HAP-1 (cell line): ENCODE measurements at regions not wholly inside any gene's neighbourhood (a gene's known extent, or its start where the extent isn't known, plus 50 kb on each side); places are given as distances from the start of the nearest gene placed in this dataset.
"Not testable (repeated sequence)": the region's sequence is repeated elsewhere in the genome, so short reads cannot be mapped to it uniquely, and the experiment has no call there.

Experiments
- DNase-seq, 2 experiments: peaks; one replicate each; pipeline ENCODE4 v3.0.0-alpha.2; 2016 to 2020; ENCODE audit warnings: low spot score in 2 of 2
- H3K27me3 ChIP-seq: fragments of 250-450 bp; sonication (Bioruptor Pico); 2 replicates; pipeline ENCODE4 v1.5.1; 2020; ENCODE audit warnings: low read depth, mild to moderate bottlenecking, moderate library complexity
- H3K36me3 ChIP-seq: fragments of 250-450 bp; sonication (Bioruptor Pico); replicated peaks from 2 replicates; pipeline ENCODE4 v1.5.1; 2020; ENCODE audit warnings: mild to moderate bottlenecking
- H3K4me1 ChIP-seq: fragments of 250-450 bp; sonication (Bioruptor Pico); 2 replicates; pipeline ENCODE4 v1.5.1; 2020; ENCODE audit warnings: mild to moderate bottlenecking
- H3K4me3 ChIP-seq: fragments of 250-450 bp; sonication (Bioruptor Pico); 2 replicates; pipeline ENCODE4 v1.5.1; 2020; ENCODE audit warnings: mild to moderate bottlenecking, moderate library complexity
- H3K9me3 ChIP-seq: fragments of 250-450 bp; sonication (Bioruptor Pico); 2 replicates; pipeline ENCODE4 v1.5.1; 2020; ENCODE audit warnings: mild to moderate bottlenecking, moderate library complexity
- in situ Hi-C: fragments of 300-500 bp; cut with MboI; formaldehyde crosslinking; loops from 3 replicates; pipeline ENCODE4 v1.14.3; 2020; ENCODE audit warnings: low sequenced_read_pairs, inconsistent platforms, mixed read lengths

DNA sequence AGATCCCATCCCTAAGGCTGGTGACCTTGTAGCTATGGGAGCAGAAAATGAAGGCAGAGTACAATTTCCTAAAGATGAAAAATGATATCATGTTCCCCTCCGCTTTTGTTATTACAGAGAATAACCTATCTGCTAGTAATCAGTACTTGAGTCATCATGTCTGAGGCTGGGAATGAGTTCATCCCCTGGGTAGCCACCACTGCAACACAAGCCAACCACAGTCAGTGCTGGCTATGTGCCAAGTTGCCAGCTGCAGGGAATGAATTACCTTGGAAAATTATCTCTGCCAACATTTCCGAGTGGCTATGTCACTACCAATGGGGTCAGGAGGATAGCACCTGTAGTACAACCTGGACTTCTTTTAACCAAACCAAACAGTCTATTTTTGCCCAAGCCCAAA is 1094.7 kb upstream of the DDX18 start:
- no peaks in the 10 kb centered on the region for H3K9me3 ChIP-seq
- H3K36me3 ChIP-seq = no peaks in the 10 kb centered on the region
- DNase-seq = no peak
- in situ Hi-C loops = no loop called here
- peaks cover 8% of the 10 kb centered on the region for H3K4me1 ChIP-seq
- no peak overlapping the region for H3K4me3 ChIP-seq
- H3K27me3 ChIP-seq = no peaks in the 10 kb centered on the region

DNA sequence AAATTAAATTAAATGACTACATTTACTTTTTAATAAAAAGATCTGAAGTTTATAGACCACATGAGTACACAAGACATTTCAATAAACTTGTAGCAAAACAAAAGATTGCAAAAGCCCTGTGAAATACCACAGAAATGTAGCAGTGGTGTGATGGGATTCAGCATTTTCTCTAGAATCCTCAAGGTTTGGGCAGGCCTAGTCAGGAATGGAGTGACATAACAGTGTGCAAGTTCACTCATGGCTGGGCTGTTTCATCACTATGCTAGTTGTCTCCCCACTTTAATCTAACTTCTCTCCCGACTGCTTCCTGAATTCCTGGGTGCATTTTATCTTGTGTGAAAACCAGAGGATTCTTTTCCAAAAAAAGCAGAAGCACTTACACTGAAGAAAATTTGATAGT is 1089.9 kb upstream of the DDX18 start:
- Histone ChIP-seq H3K4me3 (no peak overlapping the region), H3K9me3 (no peaks in the 10 kb centered on the region), H3K36me3 (no peaks in the 10 kb centered on the region), H3K27me3 (no peaks in the 10 kb centered on the region), H3K4me1 (peaks cover 5% of the 10 kb centered on the region)
- DNase-seq = no peak
- in situ Hi-C loops = no loop called here

DNA sequence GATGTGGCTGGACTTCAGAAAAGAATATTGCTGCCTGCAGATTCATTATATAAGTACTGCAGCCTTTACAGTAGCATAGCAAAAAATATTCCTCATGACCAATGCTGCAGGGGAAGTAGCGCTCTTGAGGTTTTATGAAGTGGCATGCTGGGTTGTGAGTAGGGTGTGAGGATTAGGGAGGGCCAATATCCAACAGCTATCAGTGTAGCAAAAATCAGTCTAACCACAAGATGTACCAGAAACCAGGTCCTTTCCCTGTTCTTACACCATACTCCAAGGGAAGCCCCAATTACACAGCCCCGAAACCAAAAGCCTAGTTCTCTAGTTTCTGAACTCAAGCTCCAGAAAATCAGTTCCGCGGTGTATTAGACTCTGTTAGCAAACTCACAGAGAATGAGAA is 1082.2 kb upstream of the DDX18 start:
- no peaks in the 10 kb centered on the region for H3K27me3 ChIP-seq
- in situ Hi-C loops = no loop called here
- no peak for DNase-seq
- peaks cover 14% of the 10 kb centered on the region for H3K4me1 ChIP-seq
- H3K4me3 ChIP-seq = no peak overlapping the region
- H3K36me3 ChIP-seq = no peaks in the 10 kb centered on the region
- no peaks in the 10 kb centered on the region for H3K9me3 ChIP-seq

DNA sequence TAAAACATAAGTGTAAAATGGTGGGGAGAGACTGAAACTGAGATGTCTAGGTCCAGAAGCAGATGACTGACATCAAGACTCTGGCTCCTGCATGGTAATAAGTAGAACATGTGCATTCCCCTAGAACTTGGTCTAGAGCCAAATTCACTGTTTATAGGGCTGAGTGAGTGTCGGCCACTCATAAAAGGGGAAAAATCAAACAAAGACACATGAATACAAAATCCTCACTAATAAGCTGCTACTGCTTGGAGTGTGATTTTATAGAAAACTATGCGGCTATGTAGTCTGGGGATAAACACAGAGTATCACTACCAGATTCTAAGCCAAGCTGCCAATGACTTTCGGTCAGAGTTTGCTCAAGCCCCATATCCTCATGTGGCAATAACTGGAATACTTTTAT is 1080.8 kb upstream of the DDX18 start:
- peak; percentile 35 to 76 for DNase-seq
- no peaks in the 10 kb centered on the region for H3K36me3 ChIP-seq
- H3K4me1 ChIP-seq = peaks cover 14% of the 10 kb centered on the region
- no peak overlapping the region for H3K4me3 ChIP-seq
- no peaks in the 10 kb centered on the region for H3K9me3 ChIP-seq
- H3K27me3 ChIP-seq = no peaks in the 10 kb centered on the region
- in situ Hi-C loops = no loop called here

DNA sequence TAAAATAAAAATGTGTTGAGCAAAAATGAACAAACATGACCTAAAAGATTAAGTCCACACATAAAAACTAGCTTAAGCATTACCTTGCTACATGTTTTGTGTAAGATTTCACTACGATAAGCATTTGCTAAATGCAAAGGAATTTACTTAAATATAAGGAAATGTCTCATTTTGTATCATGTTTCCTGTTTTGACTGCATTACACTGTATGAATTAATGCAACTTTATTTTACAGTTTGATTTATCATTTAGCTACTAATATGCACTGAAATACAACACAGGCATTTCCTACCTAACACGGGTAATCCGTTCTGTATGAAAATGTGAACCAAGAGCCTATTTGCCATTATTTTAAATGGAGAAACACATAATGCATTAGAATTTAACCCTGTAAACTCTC is 1076.5 kb upstream of the DDX18 start:
- in situ Hi-C loops = no loop called here
- no peak overlapping the region for H3K4me3 ChIP-seq

DNA sequence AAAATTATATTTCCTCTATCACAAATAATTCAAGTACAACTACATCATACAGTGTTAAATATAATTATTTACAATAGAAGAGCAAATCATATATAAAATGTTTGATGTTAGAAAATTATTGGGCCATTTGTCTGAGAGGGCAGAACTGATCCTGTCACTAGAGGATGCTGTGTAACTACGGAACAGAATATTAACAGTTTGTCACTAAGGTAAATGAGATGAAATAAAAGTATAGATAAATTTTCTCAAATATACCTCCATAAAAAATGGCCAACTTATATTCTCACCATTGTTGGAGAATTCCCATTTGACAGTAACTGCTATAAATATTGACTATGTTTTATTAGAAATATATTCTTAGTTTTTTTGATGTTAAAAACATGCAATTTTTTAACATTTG is 1067.4 kb upstream of the DDX18 start:
- no peaks in the 10 kb centered on the region for H3K9me3 ChIP-seq
- DNase-seq = no peak
- H3K4me3 ChIP-seq = no peak overlapping the region
- no peaks in the 10 kb centered on the region for H3K36me3 ChIP-seq
- no peaks in the 10 kb centered on the region for H3K4me1 ChIP-seq
- H3K27me3 ChIP-seq = no peaks in the 10 kb centered on the region
- in situ Hi-C loops = no loop called here

More for the DNA sequence above, 1076.5 kb upstream of the DDX18 start:
- Histone ChIP-seq H3K9me3 (no peaks in the 10 kb centered on the region), H3K4me1 (peaks cover 2% of the 10 kb centered on the region; the same call in 1 of the 2 replicates), H3K36me3 (no peaks in the 10 kb centered on the region), H3K27me3 (no peaks in the 10 kb centered on the region)
- no peak for DNase-seq

DNA sequence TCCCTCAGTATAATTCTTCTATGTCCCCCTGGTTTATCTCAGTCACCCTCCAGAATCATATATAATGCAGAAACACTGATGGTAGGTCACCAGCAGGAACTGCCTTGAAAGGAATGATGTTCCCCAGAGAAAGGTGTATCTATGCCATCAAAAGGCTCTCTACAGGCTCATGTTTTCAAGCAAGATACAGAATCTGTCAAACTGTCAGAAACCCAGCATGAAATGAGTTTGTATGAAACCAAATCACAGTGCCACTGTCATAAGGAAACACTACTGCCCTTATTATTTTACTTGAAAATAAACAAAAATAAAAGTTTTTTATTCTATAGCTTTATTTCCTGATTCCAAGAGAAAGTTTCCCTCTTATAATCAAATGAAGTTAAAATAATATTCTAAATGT is 1064.5 kb upstream of the DDX18 start:
- DNase-seq = no peak
- no peak overlapping the region for H3K4me3 ChIP-seq
- in situ Hi-C loops = no loop called here
- H3K27me3 ChIP-seq = no peaks in the 10 kb centered on the region
- H3K4me1 ChIP-seq = no peaks in the 10 kb centered on the region
- no peaks in the 10 kb centered on the region for H3K9me3 ChIP-seq
- H3K36me3 ChIP-seq = no peaks in the 10 kb centered on the region

DNA sequence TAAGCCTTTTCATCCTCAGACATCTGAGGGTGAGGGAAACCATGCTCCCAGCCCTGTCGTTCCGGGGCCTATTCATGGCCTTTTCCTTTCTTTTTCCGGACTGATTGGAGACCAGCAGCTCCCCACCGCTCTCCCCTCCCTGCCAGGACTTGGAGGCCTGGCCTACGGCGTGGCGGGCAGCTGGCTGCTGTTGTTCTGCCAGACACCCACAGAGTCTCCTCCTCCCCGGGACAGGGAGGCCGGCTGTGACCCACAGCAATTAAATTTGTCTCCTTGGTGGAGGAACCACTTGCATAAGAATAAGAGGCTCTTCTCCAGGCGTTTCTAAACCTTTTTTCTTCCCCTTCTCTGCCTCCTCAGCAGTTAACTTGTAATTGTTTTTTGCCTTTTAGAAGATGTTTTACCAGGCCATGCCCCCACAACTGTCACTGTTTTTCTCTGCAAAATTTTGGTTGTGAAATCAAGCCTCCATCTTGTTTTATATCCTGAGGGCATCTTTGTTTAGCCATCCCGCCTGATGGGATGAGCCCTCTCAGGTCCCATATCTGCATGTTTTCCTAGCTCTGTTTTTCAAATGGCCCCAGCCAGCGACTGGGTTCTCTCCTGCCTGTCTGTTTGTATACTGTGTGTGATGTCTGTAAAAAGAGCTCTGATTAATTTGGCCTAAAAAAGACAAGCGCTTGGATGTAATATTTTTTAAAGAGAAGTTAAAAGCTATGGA is 1060.0 kb upstream of the DDX18 start:
- Histone ChIP-seq H3K4me3 (no peak overlapping the region), H3K4me1 (no peaks in the 10 kb centered on the region), H3K27me3 (no peaks in the 10 kb centered on the region), H3K9me3 (no peaks in the 10 kb centered on the region), H3K36me3 (no peaks in the 10 kb centered on the region)
- in situ Hi-C loops = no loop called here
- peak in 1 of 2 experiments; percentile 35 for DNase-seq

DNA sequence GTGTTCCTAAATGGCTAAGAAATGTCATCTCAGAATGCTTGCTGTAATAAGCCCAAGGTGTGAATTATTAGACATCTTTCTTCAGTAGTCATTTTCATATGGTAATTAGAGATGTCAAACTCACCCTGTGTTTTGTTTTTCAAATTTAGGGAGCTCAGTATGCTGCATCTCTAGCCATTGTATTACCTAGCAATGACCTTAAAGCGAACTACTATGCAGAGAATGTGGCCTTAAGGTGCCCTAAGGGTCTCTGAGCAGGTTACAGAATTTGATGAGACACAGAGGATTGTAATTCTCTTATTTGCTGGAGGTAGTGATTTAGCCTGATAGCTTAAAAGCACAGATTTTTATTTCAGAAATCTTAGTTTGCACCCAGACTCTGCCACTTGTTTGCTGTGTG is 1052.6 kb upstream of the DDX18 start:
- peaks cover 7% of the 10 kb centered on the region for H3K4me1 ChIP-seq
- no peak for DNase-seq
- no peaks in the 10 kb centered on the region for H3K27me3 ChIP-seq
- no peak overlapping the region for H3K4me3 ChIP-seq
- no peaks in the 10 kb centered on the region for H3K9me3 ChIP-seq
- H3K36me3 ChIP-seq = no peaks in the 10 kb centered on the region
- in situ Hi-C loops = no loop called here

DNA sequence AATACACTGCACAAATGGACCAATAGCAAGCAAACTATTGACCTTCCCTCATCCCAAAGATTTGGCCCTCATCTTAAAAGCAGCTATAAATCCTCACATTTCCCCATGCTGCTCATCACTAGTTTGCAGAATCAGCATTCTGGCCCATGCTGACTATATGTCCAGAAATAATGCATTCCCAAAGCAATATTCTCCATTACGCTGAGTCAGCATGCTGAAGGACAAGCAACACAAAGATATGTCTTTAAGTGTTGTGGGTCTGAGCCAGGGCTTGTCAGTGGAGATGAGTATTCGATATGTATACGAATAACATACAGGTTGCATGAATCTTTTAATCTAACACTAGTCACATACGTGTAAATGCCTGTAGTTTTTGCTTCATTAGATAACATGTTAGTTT is 1045.0 kb upstream of the DDX18 start:
- in situ Hi-C loops = no loop called here
- no peaks in the 10 kb centered on the region for H3K9me3 ChIP-seq
- no peak for DNase-seq

DNA sequence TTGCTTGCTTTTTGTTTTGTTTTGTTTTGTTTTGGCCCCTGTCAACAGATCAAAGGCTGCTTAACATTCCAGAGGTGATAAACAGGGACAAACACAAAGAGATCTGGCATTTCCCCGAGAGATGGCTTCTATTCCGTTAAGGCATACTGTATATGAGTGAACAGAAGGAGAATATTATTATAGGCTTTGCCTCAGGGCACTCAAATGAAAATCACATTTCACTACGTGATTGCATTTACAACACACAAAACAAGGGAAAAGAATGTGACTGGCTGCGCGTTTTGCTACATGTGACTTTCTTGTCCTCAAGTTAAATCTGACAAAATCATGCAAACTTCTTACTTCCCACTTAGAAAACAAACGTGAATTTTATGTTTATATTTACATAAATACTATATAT is 1037.9 kb upstream of the DDX18 start:
- H3K4me3 ChIP-seq = no peak overlapping the region
- no peaks in the 10 kb centered on the region for H3K9me3 ChIP-seq
- DNase-seq = peak in 1 of 2 experiments; percentile 3
- in situ Hi-C loops = no loop called here
- H3K4me1 ChIP-seq = no peaks in the 10 kb centered on the region; the same call in 1 of the 2 replicates
- no peaks in the 10 kb centered on the region for H3K36me3 ChIP-seq
- no peaks in the 10 kb centered on the region for H3K27me3 ChIP-seq

More for the DNA sequence above, 1045.0 kb upstream of the DDX18 start:
- H3K27me3 ChIP-seq = no peaks in the 10 kb centered on the region
- peaks cover 10% of the 10 kb centered on the region for H3K4me1 ChIP-seq
- H3K4me3 ChIP-seq = no peak overlapping the region
- no peaks in the 10 kb centered on the region for H3K36me3 ChIP-seq

DNA sequence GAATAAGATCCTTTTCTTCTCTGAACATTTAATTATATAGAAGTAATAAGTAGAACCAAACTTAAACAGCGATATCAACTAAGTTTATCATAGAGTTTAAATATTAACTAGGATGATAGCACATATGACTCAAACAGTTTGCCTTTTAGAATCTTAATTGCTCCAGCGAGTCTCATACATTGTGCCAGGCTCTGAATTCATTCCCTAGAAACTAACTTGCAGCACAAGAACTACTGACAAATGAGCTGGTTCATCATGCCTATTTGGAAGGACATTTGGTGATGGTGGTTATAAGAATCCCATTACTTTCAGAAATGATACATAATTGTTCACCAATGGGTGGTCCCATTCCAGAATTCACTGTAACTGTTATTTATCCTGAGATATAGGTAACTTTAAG is 1026.6 kb upstream of the DDX18 start:
- Histone ChIP-seq H3K9me3 (no peaks in the 10 kb centered on the region), H3K4me1 (no peaks in the 10 kb centered on the region), H3K27me3 (no peaks in the 10 kb centered on the region), H3K4me3 (no peak overlapping the region), H3K36me3 (no peaks in the 10 kb centered on the region)
- DNase-seq = no peak
- in situ Hi-C loops = no loop called here

DNA sequence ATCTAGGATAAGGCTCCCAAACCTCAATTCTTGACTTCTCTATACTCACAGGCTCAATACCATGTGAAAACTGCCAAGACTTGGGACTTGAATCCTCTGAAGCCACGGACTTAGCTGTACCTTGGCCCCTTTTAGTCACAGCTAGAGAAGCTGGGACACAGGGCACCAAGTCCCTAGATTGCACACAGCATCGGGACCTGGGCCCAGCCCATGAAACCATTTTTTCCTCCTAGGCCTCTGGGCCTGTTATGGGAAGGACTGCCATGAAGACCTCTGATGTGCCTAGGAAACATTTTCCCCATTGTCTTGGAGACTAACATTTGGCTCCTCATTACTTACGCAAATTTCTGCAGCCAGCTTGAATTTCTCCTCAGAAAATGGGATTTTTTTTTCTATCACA is 1011.8 kb upstream of the DDX18 start:
- DNase-seq = no peak
- no peak overlapping the region for H3K4me3 ChIP-seq
- H3K36me3 ChIP-seq = no peaks in the 10 kb centered on the region
- in situ Hi-C loops = no loop called here
- no peaks in the 10 kb centered on the region; the same call in 1 of the 2 replicates for H3K9me3 ChIP-seq
- no peaks in the 10 kb centered on the region for H3K27me3 ChIP-seq
- H3K4me1 ChIP-seq = no peaks in the 10 kb centered on the region

DNA sequence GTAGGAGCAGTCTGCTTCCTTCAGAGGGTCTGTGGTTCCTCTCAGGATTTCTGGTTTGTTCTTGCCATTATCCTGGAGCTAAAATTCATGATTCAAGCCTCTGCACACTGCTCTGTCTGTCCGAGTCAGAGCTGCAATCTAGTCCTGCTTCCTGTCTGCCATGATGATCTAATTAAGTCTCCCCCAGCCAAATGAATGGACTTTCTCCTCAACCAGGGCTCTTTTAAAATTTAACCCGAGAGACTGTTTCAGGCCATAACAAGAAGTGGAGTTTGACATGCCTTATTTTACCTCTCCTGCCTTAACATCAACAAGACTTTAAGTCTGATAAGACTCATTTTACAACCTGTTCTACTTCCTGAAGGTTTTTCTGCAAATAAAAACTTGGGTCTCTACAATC is 1009.6 kb upstream of the DDX18 start:
- in situ Hi-C loops = no loop called here
- Histone ChIP-seq H3K36me3 (no peaks in the 10 kb centered on the region), H3K27me3 (no peaks in the 10 kb centered on the region), H3K4me1 (no peaks in the 10 kb centered on the region), H3K4me3 (no peak overlapping the region), H3K9me3 (no peaks in the 10 kb centered on the region; the same call in 1 of the 2 replicates)
- DNase-seq = no peak

DNA sequence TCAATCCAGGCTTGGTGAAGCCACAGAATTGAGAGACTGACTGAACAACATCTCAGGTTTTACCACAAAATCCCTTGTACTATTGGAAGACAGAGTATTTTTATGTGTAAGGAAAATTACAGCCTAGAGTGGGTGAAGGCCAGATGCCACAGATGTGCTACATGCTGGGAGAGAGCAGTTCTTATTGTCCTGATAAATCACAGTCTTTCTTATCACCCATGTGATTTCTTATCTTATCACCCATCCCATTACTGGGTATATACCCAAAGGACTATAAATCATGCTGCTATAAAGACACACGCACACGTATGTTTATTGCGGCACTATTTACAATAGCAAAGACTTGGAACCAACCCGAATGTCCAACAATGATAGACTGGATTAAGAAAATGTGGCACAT is 1008.0 kb upstream of the DDX18 start:
- H3K4me3 ChIP-seq, H3K27me3 ChIP-seq, H3K4me1 ChIP-seq, in situ Hi-C loops, DNase-seq, H3K36me3 ChIP-seq, H3K9me3 ChIP-seq: not testable (repeated sequence)
